Mesodermal cell (in vitro differentiated cells): ENCODE measurements at regions not wholly inside any gene's neighbourhood (a gene's known extent, or its start where the extent isn't known, plus 50 kb on each side); places are given as distances from the start of the nearest gene placed in this dataset.
A peak's percentile ranks its signal among the peaks of the same experiment; 100 is the strongest.
"Not testable (repeated sequence)": the region's sequence is repeated elsewhere in the genome, so short reads cannot be mapped to it uniquely, and the experiment has no call there.

ENCODE experiments used
- H3K27ac ChIP-seq: 2 replicates; pipeline ENCODE4 v1.7.0; 2013; ENCODE audit warnings: mild to moderate bottlenecking, low read depth, low read length, moderate library complexity; ENCODE audit not compliant: severe bottlenecking
- H3K36me3 ChIP-seq: 2 replicates; pipeline ENCODE4 v1.7.1; 2013; ENCODE audit warnings: mild to moderate bottlenecking, low read length, moderate library complexity; ENCODE audit not compliant: control insufficient read depth, insufficient read depth
- H3K4me1 ChIP-seq: one replicate; pipeline ENCODE4 v1.7.1; 2013; ENCODE audit warnings: mild to moderate bottlenecking, low read length; ENCODE audit not compliant: insufficient read depth, control insufficient read depth, poor library complexity, severe bottlenecking
- H3K4me3 ChIP-seq: 2 replicates; pipeline ENCODE4 v1.7.0; 2013; ENCODE audit warnings: low read length, control low read depth, mild to moderate bottlenecking; ENCODE audit not compliant: insufficient read depth, poor library complexity, severe bottlenecking; ENCODE audit errors: extremely low read depth
- H3K9me3 ChIP-seq: 2 replicates; pipeline ENCODE4 v1.7.1; 2013; ENCODE audit warnings: mild to moderate bottlenecking, low read length, moderate library complexity; ENCODE audit not compliant: control insufficient read depth
- WGBS, 2 experiments: methylation state at CpG; one replicate each; pipeline ENCODE4 v1.1.5; 2013; ENCODE audit warnings: missing lambda C conversion rate in 2 of 2; ENCODE audit not compliant: insufficient coverage in 2 of 2; 5-methylcytosine and 5-hydroxymethylcytosine counted together

DNA sequence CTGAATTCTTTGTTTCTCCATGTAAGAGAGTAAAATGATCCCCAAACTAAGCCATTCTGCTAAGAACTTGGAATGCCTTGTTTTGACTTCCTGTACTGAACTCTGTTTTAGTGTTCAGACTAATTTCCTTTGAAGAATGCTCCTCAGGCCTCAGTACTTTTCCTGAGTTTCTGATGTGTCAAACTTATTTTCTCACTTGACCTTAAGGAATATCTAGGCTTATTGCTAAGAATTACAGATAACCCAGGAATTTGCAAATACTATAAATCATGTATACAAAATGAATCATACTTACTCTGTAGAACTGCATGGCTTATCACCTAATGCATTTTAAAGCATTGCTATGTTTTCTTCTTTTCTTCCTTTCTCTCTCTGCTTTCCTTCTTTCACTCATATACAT lies 93.1 kb upstream of the PKP2 start:
- H3K4me1 ChIP-seq: peaks cover 48% of the 10 kb centered on the region
- H3K4me3 ChIP-seq: no peak overlapping the region
- no peaks in the 10 kb centered on the region for H3K9me3 ChIP-seq
- H3K27ac ChIP-seq: peak overlapping the region; percentile 12
- H3K36me3 ChIP-seq: no peaks in the 10 kb centered on the region

DNA sequence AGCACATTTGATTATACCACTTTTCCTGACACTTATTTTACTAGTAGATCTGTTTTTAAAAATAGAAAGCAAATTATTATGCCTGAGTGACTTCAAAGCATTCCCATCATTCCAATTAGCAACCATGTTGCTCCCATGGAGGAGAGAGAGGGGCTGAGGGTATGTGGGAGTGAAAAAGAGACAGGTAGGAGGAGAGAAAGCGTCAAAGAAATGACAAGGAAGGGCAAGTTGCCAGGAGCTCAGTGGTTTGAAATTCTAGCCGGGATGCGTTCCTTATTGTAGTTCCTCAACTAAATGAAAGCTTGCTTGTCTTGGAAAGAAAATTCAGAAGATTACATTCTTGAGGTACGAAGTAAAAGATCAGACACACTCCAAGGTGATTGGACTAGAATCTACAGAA lies 92.4 kb upstream of the PKP2 start:
- Histone ChIP-seq H3K4me1 (peaks cover 46% of the 10 kb centered on the region), H3K4me3 (no peak overlapping the region), H3K9me3 (no peaks in the 10 kb centered on the region), H3K27ac (peak overlapping the region; percentile 11), H3K36me3 (no peaks in the 10 kb centered on the region)
- 40 to 51% methylated on average over 1 to 3 of the region's 4 CpGs for WGBS, 2 experiments

DNA sequence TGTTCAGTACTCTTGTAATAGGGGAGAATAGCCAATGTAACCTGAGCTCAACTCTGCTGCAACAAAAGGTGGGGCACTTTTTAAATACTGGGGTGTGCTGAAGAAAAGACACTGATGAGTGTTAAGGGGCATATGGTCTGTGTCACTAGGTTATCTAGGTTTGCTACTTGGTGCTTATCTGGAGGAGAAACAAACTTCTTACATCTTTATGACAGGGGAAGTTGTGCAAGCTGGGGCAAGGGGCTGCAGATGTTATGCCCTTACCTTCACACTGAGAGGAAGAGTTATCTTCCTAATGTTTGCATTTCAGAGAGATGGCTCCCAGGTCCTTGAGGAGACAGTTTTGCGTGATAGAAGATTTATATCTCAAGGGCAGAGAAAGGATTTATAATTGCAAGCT lies 90.9 kb upstream of the PKP2 start:
- H3K36me3 ChIP-seq: no peaks in the 10 kb centered on the region
- 86 to 88% methylated on average over 1 of the region's 1 CpG for WGBS, 2 experiments
- no peak overlapping the region for H3K27ac ChIP-seq
- peaks cover 52% of the 10 kb centered on the region for H3K4me1 ChIP-seq
- H3K9me3 ChIP-seq: no peaks in the 10 kb centered on the region
- no peak overlapping the region for H3K4me3 ChIP-seq

DNA sequence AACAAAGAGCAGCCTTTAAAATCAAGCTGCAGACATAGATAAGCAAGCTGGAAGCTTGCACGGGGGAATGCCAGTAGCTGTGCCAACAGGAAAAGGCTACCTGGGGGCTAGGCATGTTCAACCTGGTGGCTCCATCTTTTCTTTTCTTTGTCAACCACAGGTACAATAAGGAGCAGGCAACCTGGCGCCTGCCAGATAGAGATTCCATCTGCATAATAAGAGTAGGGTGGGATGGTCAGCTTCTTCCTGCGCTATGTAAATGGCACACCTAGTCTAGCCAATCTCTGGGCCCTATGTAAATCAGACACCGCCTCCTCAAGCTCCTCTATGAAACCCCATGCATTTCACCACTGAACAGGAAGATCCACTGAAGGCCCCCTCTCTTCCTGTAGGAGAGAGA lies 87.4 kb upstream of the PKP2 start:
- Histone ChIP-seq H3K27ac (peak overlapping the region; percentile 87), H3K9me3 (no peaks in the 10 kb centered on the region), H3K4me1 (peaks cover 35% of the 10 kb centered on the region), H3K4me3 (no peak overlapping the region), H3K36me3 (no peaks in the 10 kb centered on the region)
- 67 to 70% methylated on average over 1 of the region's 4 CpGs for WGBS, 2 experiments

DNA sequence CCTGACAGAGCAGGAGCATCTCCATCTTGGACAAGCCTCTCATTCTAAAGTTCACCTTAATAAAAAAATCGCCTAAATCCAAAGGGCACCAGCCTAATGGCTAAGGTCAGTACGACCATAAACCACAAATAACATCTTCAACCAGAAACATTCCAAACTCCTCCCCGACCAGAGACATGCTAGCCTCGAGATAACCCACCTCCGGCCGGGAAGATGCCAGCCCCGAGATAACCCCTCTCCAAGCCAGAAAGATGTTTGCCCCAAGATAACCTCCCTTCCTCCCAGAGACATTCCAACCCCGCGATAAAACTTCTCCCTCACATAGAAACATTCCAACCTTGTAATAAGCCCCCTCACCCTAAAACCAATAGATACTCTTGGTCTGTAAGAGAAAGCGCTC lies 86.8 kb upstream of the PKP2 start:
- no peaks in the 10 kb centered on the region for H3K36me3 ChIP-seq
- peak overlapping the region; percentile 87 for H3K27ac ChIP-seq
- H3K4me3 ChIP-seq: no peak overlapping the region
- H3K4me1 ChIP-seq: peaks cover 29% of the 10 kb centered on the region
- no peaks in the 10 kb centered on the region for H3K9me3 ChIP-seq
- WGBS, 2 experiments: 39 to 62% methylated on average over 5 to 10 of the region's 10 CpGs

DNA sequence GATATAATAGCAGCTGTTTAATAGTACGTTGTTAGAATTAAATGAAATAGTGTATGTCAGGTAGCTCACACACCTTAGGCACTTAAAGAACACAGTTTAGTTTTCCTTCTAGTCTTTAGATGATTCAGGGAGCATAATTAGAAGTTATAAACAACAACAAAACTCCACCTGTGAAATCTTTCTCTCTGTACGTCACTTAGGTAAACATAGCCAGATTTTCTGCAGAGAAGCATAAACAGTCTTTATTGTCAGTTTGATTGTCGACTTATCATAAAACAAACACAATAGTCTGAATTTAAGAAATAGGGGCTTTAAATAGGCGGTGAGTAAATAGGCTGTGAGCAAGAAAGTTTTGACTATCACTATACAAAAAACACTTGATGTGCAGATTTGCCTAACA lies 84.6 kb upstream of the PKP2 start:
- Histone ChIP-seq H3K4me3 (no peak overlapping the region), H3K9me3 (no peaks in the 10 kb centered on the region), H3K36me3 (no peaks in the 10 kb centered on the region), H3K4me1 (peaks cover 18% of the 10 kb centered on the region), H3K27ac (no peak overlapping the region)
- no CpG with 5 or more reads among the region's 4 CpGs for WGBS, 2 experiments

DNA sequence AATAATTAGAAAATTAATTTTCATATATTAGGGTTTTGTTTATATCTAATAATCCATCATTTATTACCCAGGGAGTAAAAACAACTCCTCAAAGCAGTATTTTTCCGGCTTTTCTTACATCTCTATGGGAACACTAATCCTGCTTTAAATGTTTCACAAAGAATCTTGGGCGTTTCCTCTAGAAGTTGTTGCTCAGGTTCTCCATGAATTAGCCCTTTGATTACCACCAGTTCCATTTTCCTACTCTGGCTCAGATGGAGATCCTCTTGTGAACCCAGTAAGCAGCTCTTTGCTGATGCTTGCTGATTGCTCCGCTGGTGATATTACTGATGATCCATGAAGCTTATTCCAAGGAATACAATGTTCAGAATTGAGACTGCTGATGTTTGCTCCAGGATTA lies 78.5 kb upstream of the PKP2 start:
- no peak overlapping the region for H3K27ac ChIP-seq
- WGBS, 2 experiments: 98 to 100% methylated on average over 2 to 3 of the region's 3 CpGs
- no peaks in the 10 kb centered on the region for H3K9me3 ChIP-seq
- H3K4me3 ChIP-seq: no peak overlapping the region
- no peaks in the 10 kb centered on the region for H3K4me1 ChIP-seq
- no peaks in the 10 kb centered on the region for H3K36me3 ChIP-seq

DNA sequence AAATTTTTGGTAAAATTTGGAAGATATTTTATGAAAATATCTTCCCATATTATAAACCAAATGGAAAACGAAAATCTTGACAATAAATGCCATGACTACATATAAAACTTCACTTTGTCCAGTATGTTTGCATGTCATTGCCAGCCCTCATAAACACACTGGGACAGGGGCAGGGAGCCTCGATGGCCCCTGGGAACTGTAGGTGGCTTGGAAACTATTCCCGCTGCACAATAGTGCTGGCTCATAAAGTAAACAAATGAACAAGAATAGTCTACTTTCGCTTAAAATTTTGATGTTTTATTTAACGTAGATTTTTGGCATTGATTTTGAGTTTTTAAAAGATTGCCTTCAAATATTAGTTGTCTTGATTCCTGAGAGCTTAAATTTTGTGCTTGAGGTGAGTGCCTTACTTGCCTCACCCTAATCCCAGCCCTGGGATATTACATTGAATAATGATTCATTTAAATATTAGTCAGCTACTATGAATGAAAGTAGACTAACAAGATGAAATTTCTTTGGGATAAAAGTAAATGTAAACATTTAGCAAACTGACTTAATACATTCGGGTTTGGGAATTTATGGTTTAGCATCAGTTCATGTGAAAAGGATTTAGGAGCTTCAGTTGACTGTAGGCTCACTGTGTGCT lies 74.0 kb upstream of the PKP2 start:
- 94 to 95% methylated on average over 4 of the region's 6 CpGs for WGBS, 2 experiments
- no peaks in the 10 kb centered on the region for H3K4me1 ChIP-seq
- H3K27ac ChIP-seq: no peak overlapping the region

DNA sequence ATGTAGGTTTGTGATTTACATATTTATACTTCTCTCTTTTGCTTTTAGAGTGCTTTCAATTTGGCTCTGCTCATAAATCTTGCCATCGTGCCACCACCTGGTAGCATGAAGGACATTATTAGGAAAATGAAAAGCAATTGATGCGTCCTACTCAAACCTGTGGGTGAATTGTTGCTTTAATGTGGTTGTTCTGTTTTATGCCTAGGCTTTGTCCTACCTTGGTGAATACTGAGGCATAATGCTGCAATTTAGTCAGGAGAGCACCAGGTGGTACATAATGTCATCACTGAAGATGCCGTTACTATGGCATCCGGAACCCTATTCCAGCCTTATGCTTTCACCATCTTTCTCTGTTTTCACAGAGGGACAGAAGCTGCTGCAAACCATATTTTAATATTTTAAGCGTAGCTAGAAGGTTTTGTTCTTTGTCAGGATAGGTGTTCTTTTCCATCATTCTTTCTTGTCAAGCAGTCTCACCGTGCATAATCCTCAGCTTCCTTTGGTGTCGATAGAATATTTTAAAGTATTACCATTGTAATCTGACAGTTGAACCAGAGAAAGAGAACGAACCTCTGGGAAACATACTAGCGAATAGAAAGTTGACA lies 68.5 kb upstream of the PKP2 start:
- Histone ChIP-seq H3K4me3 (no peak overlapping the region), H3K27ac (no peak overlapping the region), H3K4me1 (no peaks in the 10 kb centered on the region), H3K36me3 (no peaks in the 10 kb centered on the region), H3K9me3 (no peaks in the 10 kb centered on the region)
- WGBS, 2 experiments: 75 to 93% methylated on average over 2 to 3 of the region's 9 CpGs

More for the DNA sequence above, 74.0 kb upstream of the PKP2 start:
- H3K4me3 ChIP-seq: no peak overlapping the region
- H3K9me3 ChIP-seq: no peaks in the 10 kb centered on the region
- H3K36me3 ChIP-seq: no peaks in the 10 kb centered on the region

DNA sequence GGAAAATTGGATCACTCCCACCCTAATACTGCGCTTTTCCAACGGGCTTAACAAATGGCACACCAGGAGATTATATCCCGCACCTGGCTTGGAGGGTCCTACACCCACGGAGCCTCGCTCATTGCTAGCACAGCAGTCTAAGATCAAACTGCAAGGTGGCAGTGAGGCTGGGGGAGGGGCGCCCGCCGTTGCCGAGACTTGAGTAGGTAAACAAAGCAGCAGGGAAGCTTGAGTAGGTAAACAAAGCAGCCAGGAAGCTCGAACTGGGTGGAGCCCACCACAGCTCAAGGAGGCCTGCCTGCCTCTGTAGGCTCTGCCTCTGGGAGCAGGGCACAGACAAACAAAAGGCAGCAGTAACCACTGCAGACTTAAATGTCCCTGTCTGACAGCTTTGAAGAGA lies 59.8 kb upstream of the PKP2 start:
- not testable (repeated sequence) for H3K9me3 ChIP-seq, H3K36me3 ChIP-seq, H3K4me1 ChIP-seq, H3K27ac ChIP-seq, H3K4me3 ChIP-seq
- WGBS, 2 experiments: 91 to 98% methylated on average over 6 to 7 of the region's 10 CpGs

DNA sequence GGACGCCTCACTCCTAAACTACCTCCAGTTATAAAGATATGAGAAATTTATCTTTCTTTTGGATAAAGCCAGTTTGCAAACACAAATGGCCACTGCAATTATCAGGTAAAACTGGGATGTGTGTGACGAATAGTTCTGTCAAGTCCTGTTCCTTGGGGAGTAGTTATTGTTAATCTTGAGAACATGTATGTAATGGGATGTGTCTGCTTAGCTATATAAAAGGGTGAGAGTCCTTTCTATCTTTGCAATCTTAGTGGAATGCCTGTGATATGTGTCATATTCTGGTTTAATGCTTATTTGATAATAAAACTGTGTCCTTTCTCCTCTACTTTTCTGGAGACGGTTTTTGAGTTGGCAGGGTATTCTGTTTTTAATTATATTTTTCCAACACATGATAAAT lies 56.1 kb upstream of the PKP2 start:
- H3K36me3 ChIP-seq: no peaks in the 10 kb centered on the region
- H3K9me3 ChIP-seq: no peaks in the 10 kb centered on the region
- no peak overlapping the region for H3K27ac ChIP-seq
- no peaks in the 10 kb centered on the region for H3K4me1 ChIP-seq
- no peak overlapping the region for H3K4me3 ChIP-seq
- WGBS, 2 experiments: 83% methylated on average over 1 of the region's 3 CpGs; no CpG with 5 or more reads in 1 of the 2 experiments
